SK-N-SH (cell line): ENCODE measurements at regions not wholly inside any gene's neighbourhood (a gene's known extent, or its start where the extent isn't known, plus 50 kb on each side); places are given as distances from the start of the nearest gene placed in this dataset.

Experiments
- CTCF ChIA-PET: fragments of 300-600, 350-600 bp; formaldehyde crosslinking; extraction: SDS; loops from one replicate; lab custom pipeline; 2021; lab: Yijun Ruan, JAX
- POLR2A ChIA-PET: fragments of 350-600 bp; sonication (Branson Sonifier 250); formaldehyde crosslinking; extraction: SDS; loops from one replicate; lab custom pipeline; 2020; ENCODE audit warnings: antibody characterized with exemption, inconsistent platforms; lab: Yijun Ruan, JAX
- DNase-seq: peaks from one replicate; pipeline ENCODE4 v3.0.0; 2012
- H2AFZ ChIP-seq: fragments of 200-600 bp; sonication (generic); 2 replicates; pipeline ENCODE4 v1.8.1; 2016; ENCODE audit warnings: antibody characterized with exemption, mild to moderate bottlenecking, low read depth
- H3F3A ChIP-seq: fragments of 200-600 bp; sonication (generic); replicated peaks from 2 replicates; pipeline ENCODE3; 2016; ENCODE audit warnings: antibody characterized with exemption, mild to moderate bottlenecking; ENCODE audit not compliant: insufficient read depth
- H3K27ac ChIP-seq, 2 experiments: fragments of 200-500 bp in 1 of 2; fragments of 200-600 bp in 1 of 2; sonication (Bioruptor generic) in 1 of 2; sonication (generic), shearing (Covaris generic) in 1 of 2; 2 replicates each; pipeline versions ENCODE4 v1.5.1 to v1.6.1; 2014 to 2016; ENCODE audit warnings: low read depth in 2 of 2, inconsistent platforms in 1 of 2, low read length in 1 of 2, mild to moderate bottlenecking in 1 of 2, mixed read lengths in 1 of 2
- H3K27me3 ChIP-seq: fragments of 200-600 bp; sonication (generic), shearing (Covaris generic); 2 replicates; pipeline ENCODE4 v1.6.1; 2016; ENCODE audit warnings: mixed run types; ENCODE audit not compliant: insufficient read depth
- H3K36me3 ChIP-seq, 2 experiments: fragments of 200-500 bp in 1 of 2; fragments of 200-600 bp in 1 of 2; sonication (Bioruptor generic) in 1 of 2; sonication (generic) in 1 of 2; replicated peaks in 1 of 2; 2 replicates each; pipeline versions ENCODE3 to v1.5.1; 2014 to 2016; ENCODE audit warnings: low read length in 1 of 2, mild to moderate bottlenecking in 1 of 2; ENCODE audit not compliant: insufficient read depth in 2 of 2, control insufficient read depth in 1 of 2
- H3K4me1 ChIP-seq, 2 experiments: fragments of 200-500 bp in 1 of 2; fragments of 200-600 bp in 1 of 2; sonication (Bioruptor generic) in 1 of 2; sonication (generic), shearing (Covaris generic) in 1 of 2; 2 replicates each; pipeline versions ENCODE4 v1.5.1 to v1.6.1; 2014 to 2016; ENCODE audit warnings: low read depth in 1 of 2, low read length in 1 of 2, mixed run types in 1 of 2; ENCODE audit not compliant: insufficient read depth in 2 of 2, control insufficient read depth in 1 of 2
- H3K4me2 ChIP-seq: fragments of 200-600 bp; sonication (generic), shearing (Covaris generic); 2 replicates; pipeline ENCODE4 v1.6.1; 2017; ENCODE audit warnings: mixed run types
- H3K4me3 ChIP-seq, 2 experiments: fragments of 200-500 bp in 1 of 2; fragments of 200-600 bp in 1 of 2; sonication (Bioruptor generic) in 1 of 2; sonication (generic), shearing (Covaris generic) in 1 of 2; 2 replicates each; pipeline versions ENCODE4 v1.5.1 to v1.8.1; 2014 to 2016; ENCODE audit warnings: low read depth in 2 of 2, inconsistent platforms in 1 of 2, low read length in 1 of 2, mild to moderate bottlenecking in 1 of 2, mixed read lengths in 1 of 2, moderate library complexity in 1 of 2
- H3K79me2 ChIP-seq: fragments of 200-600 bp; sonication (generic); 2 replicates; pipeline ENCODE4 v1.8.1; 2017; ENCODE audit warnings: mild to moderate bottlenecking; ENCODE audit not compliant: insufficient read depth
- H3K9ac ChIP-seq: fragments of 200-600 bp; sonication (generic); 2 replicates; pipeline ENCODE4 v1.6.1; 2017; ENCODE audit warnings: mixed run types
- H3K9me2 ChIP-seq: fragments of 200-600 bp; sonication (generic); 2 replicates; pipeline ENCODE4 v1.6.1; 2017; ENCODE audit warnings: mixed run types
- H3K9me3 ChIP-seq: fragments of 200-600 bp; sonication (generic); 2 replicates; pipeline ENCODE4 v1.6.1; 2017; ENCODE audit warnings: mixed run types, mild to moderate bottlenecking, moderate library complexity
- H4K20me1 ChIP-seq: fragments of 200-600 bp; sonication (generic); 2 replicates; pipeline ENCODE4 v1.6.1; 2017; ENCODE audit warnings: mild to moderate bottlenecking, mixed run types; ENCODE audit not compliant: insufficient read depth
- CHD2 ChIP-seq: fragments of 150-350 bp; IDR thresholded peaks from 2 replicates; pipeline ENCODE4 v1.6.1; 2018; ENCODE audit warnings: low read length; ENCODE audit not compliant: partially characterized antibody
- ELF1 ChIP-seq: IDR thresholded peaks from 2 replicates; pipeline ENCODE4 v1.4.0; 2012
- EP300 ChIP-seq, 2 experiments: IDR thresholded peaks; 2 replicates each; pipeline versions ENCODE4 v1.4.0 to v1.6.1; 2012; ENCODE audit warnings: borderline replicate concordance in 1 of 2, low read depth in 1 of 2, low read length in 1 of 2
- FOSL2 ChIP-seq: IDR thresholded peaks from 2 replicates; pipeline ENCODE4 v1.4.0; 2012; ENCODE audit warnings: low read depth, mild to moderate bottlenecking, moderate library complexity, borderline replicate concordance
- MEF2A ChIP-seq: IDR thresholded peaks from 2 replicates; pipeline ENCODE4 v1.4.0; 2012; ENCODE audit warnings: low read depth, borderline replicate concordance
- MXI1 ChIP-seq: IDR thresholded peaks from 2 replicates; pipeline ENCODE4 v1.6.1; 2012; ENCODE audit warnings: mild to moderate bottlenecking, low read depth, low read length, improper control_type of control experiment
- PBX3 ChIP-seq: IDR thresholded peaks from 2 replicates; pipeline ENCODE4; 2012
- RCOR1 ChIP-seq: fragments of 150-350 bp; IDR thresholded peaks from 2 replicates; pipeline ENCODE4 v1.6.1; 2017; ENCODE audit warnings: antibody characterized with exemption, low read length
- RXRA ChIP-seq: IDR thresholded peaks from 2 replicates; pipeline ENCODE4 v1.4.0; 2012; ENCODE audit warnings: low read depth, mild to moderate bottlenecking, borderline replicate concordance
- SMC3 ChIP-seq: IDR thresholded peaks from 2 replicates; pipeline ENCODE4 v1.6.1; 2012; ENCODE audit warnings: low read depth, low read length, improper control_type of control experiment
- TAF1 ChIP-seq: IDR thresholded peaks from 2 replicates; pipeline ENCODE4 v1.6.1; 2012; ENCODE audit warnings: low read depth, mild to moderate bottlenecking, low read length, moderate library complexity, borderline replicate concordance
- TCF12 ChIP-seq: IDR thresholded peaks from 2 replicates; pipeline ENCODE4 v1.4.0; 2012
- TEAD4 ChIP-seq: IDR thresholded peaks from 2 replicates; pipeline ENCODE4 v1.4.0; 2012; ENCODE audit warnings: mild to moderate bottlenecking, borderline replicate concordance; ENCODE audit not compliant: insufficient read depth
- USF1 ChIP-seq: IDR thresholded peaks from 2 replicates; pipeline ENCODE4 v1.4.0; 2012; ENCODE audit warnings: low read depth, borderline replicate concordance
- YY1 ChIP-seq: IDR thresholded peaks from 2 replicates; pipeline ENCODE4 v1.4.0; 2012; ENCODE audit warnings: low read depth, mild to moderate bottlenecking
- WGBS: methylation state at CpG from one replicate; pipeline ENCODE4 v1.1.6; 2017; ENCODE audit warnings: low lambda C conversion rate; 5-methylcytosine and 5-hydroxymethylcytosine counted together
- TF ChIP-seq, protein P1 (sequence below): IDR thresholded peaks from 2 replicates; pipeline ENCODE4 v1.4.0; 2012; ENCODE audit warnings: low read depth, borderline replicate concordance

GRCh38 chr4:30537456-30537855 is 182.7 kb upstream of the PCDH7 start:
- Histone ChIP-seq H2AFZ (no peak overlapping the region), H3K4me1 (peaks cover 0 to 8% of the 10 kb centered on the region in 2 experiments; a peak in 2 of 4 replicates), H3K36me3 (no peaks in the 10 kb centered on the region), H3K79me2 (no peaks in the 10 kb centered on the region), H3K4me3 (no peak overlapping the region), H3K4me2 (peak overlapping the region; percentile 3; the same call in 1 of the 2 replicates), H3K9me3 (no peaks in the 10 kb centered on the region), H4K20me1 (no peaks in the 10 kb centered on the region), H3K27ac (no peak overlapping the region; a peak in 1 of 4 replicates), H3K27me3 (no peaks in the 10 kb centered on the region), H3K9ac (no peak overlapping the region), H3F3A (no peaks in the 10 kb centered on the region), H3K9me2 (no peaks in the 10 kb centered on the region)
- ChIA-PET POLR2A (no interaction called here), CTCF (no interaction called here)
- no peak for DNase-seq
- 13% methylated on average over 3 of the region's 3 CpGs for WGBS
- TF ChIP-seq TEAD4 (peak; percentile 27; the same call in 1 of the 2 replicates), PBX3 (0 out of 2 replicates have a peak, but pooled peaks have one; percentile 3), RXRA (no peak), FOSL2 (peak; percentile 67; the same call in 1 of the 2 replicates), TCF12 (peak; percentile 32; the same call in 1 of the 2 replicates), MEF2A (no peak), EP300 (IDR thresholded peaks at IDR 0.05; ENCODE audit: borderline replicate concordance in 1 of 2, low read depth in 1 of 2, low read length in 1 of 2) (peak in 1 of 2 experiments; percentile 22; a peak in 1 of 4 replicates)

DNA sequence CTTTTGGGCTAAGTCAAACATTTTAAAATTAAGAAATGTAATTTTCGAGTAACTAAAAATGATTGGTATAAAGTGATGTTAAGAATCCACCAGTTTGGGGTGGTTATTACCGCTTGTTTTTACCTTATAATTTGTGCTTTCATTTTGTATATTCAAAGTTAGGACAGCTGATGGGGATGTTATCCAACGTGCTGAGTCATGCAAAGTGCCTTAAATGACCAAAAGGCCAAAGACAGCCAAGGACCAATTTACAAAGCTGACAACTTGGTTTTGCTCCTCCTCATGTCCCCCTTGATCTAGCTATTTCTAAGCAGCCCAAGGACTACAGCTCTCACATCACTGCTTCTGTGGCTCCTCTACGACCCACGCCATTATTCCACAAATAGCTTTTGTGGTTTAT is 181.4 kb upstream of the PCDH7 start:
- no peak overlapping the region for H3K9ac ChIP-seq
- no peaks in the 10 kb centered on the region for H3F3A ChIP-seq
- ChIA-PET POLR2A (no interaction called here), CTCF (no interaction called here)
- H3K79me2 ChIP-seq: no peaks in the 10 kb centered on the region
- H3K4me2 ChIP-seq: no peak overlapping the region
- no peaks in the 10 kb centered on the region for H3K27me3 ChIP-seq
- no peak overlapping the region for H3K27ac ChIP-seq
- H3K9me2 ChIP-seq: no peaks in the 10 kb centered on the region
- no peaks in the 10 kb centered on the region for H4K20me1 ChIP-seq
- no peaks in the 10 kb centered on the region for H3K36me3 ChIP-seq
- TF ChIP-seq, protein P1, sequence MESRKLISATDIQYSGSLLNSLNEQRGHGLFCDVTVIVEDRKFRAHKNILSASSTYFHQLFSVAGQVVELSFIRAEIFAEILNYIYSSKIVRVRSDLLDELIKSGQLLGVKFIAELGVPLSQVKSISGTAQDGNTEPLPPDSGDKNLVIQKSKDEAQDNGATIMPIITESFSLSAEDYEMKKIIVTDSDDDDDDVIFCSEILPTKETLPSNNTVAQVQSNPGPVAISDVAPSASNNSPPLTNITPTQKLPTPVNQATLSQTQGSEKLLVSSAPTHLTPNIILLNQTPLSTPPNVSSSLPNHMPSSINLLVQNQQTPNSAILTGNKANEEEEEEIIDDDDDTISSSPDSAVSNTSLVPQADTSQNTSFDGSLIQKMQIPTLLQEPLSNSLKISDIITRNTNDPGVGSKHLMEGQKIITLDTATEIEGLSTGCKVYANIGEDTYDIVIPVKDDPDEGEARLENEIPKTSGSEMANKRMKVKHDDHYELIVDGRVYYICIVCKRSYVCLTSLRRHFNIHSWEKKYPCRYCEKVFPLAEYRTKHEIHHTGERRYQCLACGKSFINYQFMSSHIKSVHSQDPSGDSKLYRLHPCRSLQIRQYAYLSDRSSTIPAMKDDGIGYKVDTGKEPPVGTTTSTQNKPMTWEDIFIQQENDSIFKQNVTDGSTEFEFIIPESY: no peak
- H2AFZ ChIP-seq: no peak overlapping the region
- H3K9me3 ChIP-seq: no peaks in the 10 kb centered on the region
- peaks cover 0 to 8% of the 10 kb centered on the region in 2 experiments; a peak in 2 of 4 replicates for H3K4me1 ChIP-seq
- 23% methylated on average over 5 of the region's 5 CpGs for WGBS
- DNase-seq: no peak
- no peak overlapping the region for H3K4me3 ChIP-seq

GRCh38 chr4:30543057-30543456 is 177.1 kb upstream of the PCDH7 start:
- H3K4me1 ChIP-seq: no peaks in the 10 kb centered on the region
- DNase-seq: no peak
- CTCF ChIA-PET: interaction anchor here (0.6 kb wide), 1 partner anchor 1965 kb away, joined by 3 read pairs; no protein-coding TSS in a partner anchor
- no peaks in the 10 kb centered on the region for H3K79me2 ChIP-seq
- H3K9me3 ChIP-seq: no peaks in the 10 kb centered on the region
- POLR2A ChIA-PET: no interaction called here
- no peak overlapping the region for H3K4me2 ChIP-seq
- no peaks in the 10 kb centered on the region for H3K27me3 ChIP-seq
- no peak overlapping the region for H3K27ac ChIP-seq
- no peak for TF ChIP-seq RCOR1
- no peak for TF ChIP-seq SMC3
- TF ChIP-seq YY1: no peak
- TF ChIP-seq ELF1: no peak
- TF ChIP-seq, protein P1: no peak
- no peak for TF ChIP-seq TAF1
- no peak for TF ChIP-seq USF1
- no peak for TF ChIP-seq CHD2
- no peak for TF ChIP-seq MXI1
- TF ChIP-seq, all 33 proteins: peak for 0
- Histone ChIP-seq H2AFZ (no peak overlapping the region), H3K36me3 (no peaks in the 10 kb centered on the region), H4K20me1 (no peaks in the 10 kb centered on the region), H3K9me2 (no peaks in the 10 kb centered on the region), H3F3A (no peaks in the 10 kb centered on the region), H3K9ac (no peak overlapping the region), H3K4me3 (no peak overlapping the region)
- 0% methylated on average over 1 of the region's 1 CpG for WGBS
